ENCODE measurements at regions not wholly inside any gene's neighbourhood (a gene's known extent, or its start where the extent isn't known, plus 50 kb on each side); places are given as distances from the start of the nearest gene placed in this dataset.

DNA sequence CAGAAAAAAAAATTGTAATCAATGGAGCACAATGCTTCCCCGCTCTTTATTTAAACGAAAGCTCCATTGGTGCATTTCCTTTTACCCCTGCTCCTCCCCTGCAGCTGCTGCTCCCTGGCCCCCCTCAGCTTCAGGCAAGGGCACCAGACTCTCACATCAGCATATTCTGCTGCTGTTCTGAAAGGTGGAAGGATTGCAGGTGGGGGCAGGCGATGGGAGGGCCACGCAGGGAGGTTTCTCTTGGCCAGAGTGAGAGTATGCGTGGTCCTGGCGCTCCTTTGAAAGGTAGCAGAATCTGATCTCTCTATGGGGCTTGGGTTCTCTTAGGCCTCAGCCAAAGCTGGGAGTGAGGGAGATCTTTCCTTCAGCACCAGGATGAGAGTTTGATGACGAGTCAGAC, 240.9 kb upstream of the CADM1 start:
- no peak for TF ChIP-seq POLR2A (IDR thresholded peaks at IDR 0.05)
- TF ChIP-seq, protein P1, sequence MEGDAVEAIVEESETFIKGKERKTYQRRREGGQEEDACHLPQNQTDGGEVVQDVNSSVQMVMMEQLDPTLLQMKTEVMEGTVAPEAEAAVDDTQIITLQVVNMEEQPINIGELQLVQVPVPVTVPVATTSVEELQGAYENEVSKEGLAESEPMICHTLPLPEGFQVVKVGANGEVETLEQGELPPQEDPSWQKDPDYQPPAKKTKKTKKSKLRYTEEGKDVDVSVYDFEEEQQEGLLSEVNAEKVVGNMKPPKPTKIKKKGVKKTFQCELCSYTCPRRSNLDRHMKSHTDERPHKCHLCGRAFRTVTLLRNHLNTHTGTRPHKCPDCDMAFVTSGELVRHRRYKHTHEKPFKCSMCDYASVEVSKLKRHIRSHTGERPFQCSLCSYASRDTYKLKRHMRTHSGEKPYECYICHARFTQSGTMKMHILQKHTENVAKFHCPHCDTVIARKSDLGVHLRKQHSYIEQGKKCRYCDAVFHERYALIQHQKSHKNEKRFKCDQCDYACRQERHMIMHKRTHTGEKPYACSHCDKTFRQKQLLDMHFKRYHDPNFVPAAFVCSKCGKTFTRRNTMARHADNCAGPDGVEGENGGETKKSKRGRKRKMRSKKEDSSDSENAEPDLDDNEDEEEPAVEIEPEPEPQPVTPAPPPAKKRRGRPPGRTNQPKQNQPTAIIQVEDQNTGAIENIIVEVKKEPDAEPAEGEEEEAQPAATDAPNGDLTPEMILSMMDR (IDR thresholded peaks at IDR 0.05) = no peak

All from esophagus squamous epithelium (tissue), 4 donors.